ENCODE measurements at regions not wholly inside any gene's neighbourhood (a gene's known extent, or its start where the extent isn't known, plus 50 kb on each side); places are given as distances from the start of the nearest gene placed in this dataset.

- TF ChIP-seq FOSL1 (IDR thresholded peaks at IDR 0.05; ENCODE audit: insufficient read depth, low read depth, low read length) (no peak), CREB1 (IDR thresholded peaks at IDR 0.05) (no peak), EZH2 (IDR thresholded peaks at IDR 0.05; ENCODE audit: low read depth, low read length, severe bottlenecking) (no peak), SP2 (IDR thresholded peaks at IDR 0.05; ENCODE audit: low read length) (no peak), POLR2A (IDR thresholded peaks at IDR 0.05; ENCODE audit: control extremely low read depth in 1 of 2, low read depth in 2 of 2, low read length in 2 of 2) (no peak), NANOG (IDR thresholded peaks at IDR 0.05; ENCODE audit: insufficient read depth, low read depth, low read length, poor library complexity, severe bottlenecking) (no peak), KDM4A (IDR thresholded peaks at IDR 0.05; ENCODE audit: low read depth, low read length, severe bottlenecking) (no peak), BACH1 (IDR thresholded peaks at IDR 0.05; ENCODE audit: low read length) (no peak), USF2 (IDR thresholded peaks at IDR 0.05; ENCODE audit: low read length) (no peak), ZNF274 (IDR thresholded peaks at IDR 0.05; ENCODE audit: borderline replicate concordance, extremely low read depth, low read length) (no peak), SP4 (IDR thresholded peaks at IDR 0.05; ENCODE audit: low read length) (no peak)
Observed at GRCh38 chr6:67790569-67790968, 844.5 kb upstream of the ADGRB3 start.

More at GRCh38 chr6:67790569-67790968, 844.5 kb upstream of the ADGRB3 start:
- Histone ChIP-seq H3K56ac (replicated peaks; ENCODE audit: insufficient read length, low read depth, low read length) (no peak overlapping the region), H4K8ac (ENCODE audit: extremely low read depth, insufficient read depth, low read length) (no peak overlapping the region), H3K9ac (replicated peaks in 1 of 4; ENCODE audit: extremely low read depth in 1 of 4, low read depth in 3 of 4, low read length in 3 of 4) (no peak overlapping the region), H2BK20ac (ENCODE audit: low read length) (no peak overlapping the region), H3K36me3 (ENCODE audit: control insufficient read depth in 2 of 4, insufficient read depth in 4 of 4, low read length in 3 of 4) (no peaks in the 10 kb centered on the region), H2AK5ac (ENCODE audit: low read depth, low read length) (no peak overlapping the region), H3K18ac (ENCODE audit: extremely low read depth, low read length) (no peak overlapping the region), H2BK120ac (replicated peaks; ENCODE audit: low read depth, low read length) (no peak overlapping the region), H2BK12ac (ENCODE audit: low read depth, low read length) (no peak overlapping the region), H3K4me3 (ENCODE audit: extremely low read depth in 1 of 4, insufficient read depth in 2 of 4, low read depth in 3 of 4, low read length in 4 of 4) (no peak overlapping the region), H3K23ac (ENCODE audit: insufficient read length) (no peak overlapping the region), H3K14ac (ENCODE audit: insufficient read length) (no peak overlapping the region), H3K9me3 (ENCODE audit: insufficient read depth in 2 of 2, low read depth in 1 of 2, low read length in 1 of 2) (no peaks in the 10 kb centered on the region), H3K4me2 (ENCODE audit: insufficient read depth in 1 of 2, low read depth in 2 of 2, low read length in 2 of 2) (no peak overlapping the region), H2BK15ac (ENCODE audit: low read length) (no peak overlapping the region), H4K5ac (ENCODE audit: insufficient read length, low read depth, low read length) (no peak overlapping the region), H3K4me1 (replicated peaks in 1 of 4; ENCODE audit: control insufficient read depth in 3 of 4, insufficient read depth in 4 of 4, low read length in 3 of 4) (peaks cover 0 to 2% (median 0%) of the 10 kb centered on the region in 4 experiments; a peak in 2 of 7 replicates), H4K91ac (replicated peaks; ENCODE audit: insufficient read length, low read length) (no peak overlapping the region), H3K27ac (ENCODE audit: low read depth, low read length) (no peak overlapping the region), H2AFZ (ENCODE audit: low read length) (no peak overlapping the region), H3K4ac (replicated peaks; ENCODE audit: insufficient read length, low read depth, low read length) (no peak overlapping the region), H4K20me1 (replicated peaks in 1 of 2; ENCODE audit: control insufficient read depth in 1 of 2, insufficient read depth in 2 of 2, low read length in 2 of 2) (no peaks in the 10 kb centered on the region), H3K79me2 (ENCODE audit: control insufficient read depth in 1 of 2, insufficient read depth in 2 of 2, low read length in 2 of 2) (no peaks in the 10 kb centered on the region), H2BK5ac (ENCODE audit: low read depth, low read length) (no peak overlapping the region), H3K79me1 (ENCODE audit: low read depth, low read length) (no peaks in the 10 kb centered on the region), H3K23me2 (ENCODE audit: low read depth, low read length) (no peaks in the 10 kb centered on the region), H3K27me3 (replicated peaks in 1 of 4; ENCODE audit: control insufficient read depth in 3 of 4, extremely low read depth in 1 of 4, insufficient read depth in 3 of 4, low read length in 3 of 4) (no peaks in the 10 kb centered on the region)
- FAIRE-seq (no peak), DNase-seq (ENCODE audit: low read depth in 1 of 2, low spot score in 2 of 2) (no peak)
- POLR2A ChIA-PET (ENCODE audit: partially characterized antibody): no interaction called here
- CTCF ChIA-PET (ENCODE audit: partially characterized antibody): interaction anchor here (1.3 kb wide), 1 partner anchor 7 kb away, joined by 4 read pairs; no protein-coding TSS in a partner anchor
- 92% methylated on average over 1 of the region's 1 CpG; no CpG with 5 or more reads in 1 of the 2 experiments for WGBS, 2 experiments (ENCODE audit: extremely low coverage in 1 of 2, insufficient coverage in 1 of 2, insufficient read length in 1 of 2, insufficient replicate concordance in 2 of 2, low coverage in 1 of 2, low lambda C conversion rate in 2 of 2, missing lambda C conversion rate in 1 of 2)

All from H1 (cell line).